Activated CD4-positive, alpha-beta T cell treated with anti-CD3 and anti-CD28 coated beads, Interleukin-2, amount 10 ng/mL, durations not matched to agents 7 days and 5 days (primary cell): ENCODE measurements at regions not wholly inside any gene's neighbourhood (a gene's known extent, or its start where the extent isn't known, plus 50 kb on each side); places are given as distances from the start of the nearest gene placed in this dataset.

Experiments
- CTCF ChIA-PET: fragments of 350-600 bp; sonication (Branson Sonifier 250); formaldehyde crosslinking; loops from one replicate; lab custom pipeline; 2021; ENCODE audit warnings: antibody characterized with exemption; lab: Charles Lee
- POLR2A ChIA-PET: fragments of 350-600 bp; sonication (Branson Sonifier 250); formaldehyde crosslinking; loops from one replicate; lab custom pipeline; 2021; ENCODE audit warnings: antibody characterized with exemption; lab: Charles Lee
- DNase-seq: peaks from one replicate; pipeline ENCODE4 v3.0.0-alpha.2; 2020
- H3K27ac Mint-ChIP-seq: one replicate; pipeline ENCODE4 v1.8.0; 2021; ENCODE audit warnings: mild to moderate bottlenecking, moderate library complexity, mixed read lengths
- H3K27me3 Mint-ChIP-seq: one replicate; pipeline ENCODE4 v1.8.0; 2021; ENCODE audit warnings: mixed read lengths
- H3K36me3 Mint-ChIP-seq: one replicate; pipeline ENCODE4 v1.8.0; 2021; ENCODE audit warnings: low read depth, mixed read lengths
- H3K4me1 Mint-ChIP-seq: one replicate; pipeline ENCODE4 v1.8.0; 2021; ENCODE audit warnings: mixed read lengths
- H3K4me3 Mint-ChIP-seq: one replicate; pipeline ENCODE4 v1.8.0; 2021; ENCODE audit warnings: mild to moderate bottlenecking, moderate library complexity, mixed read lengths
- H3K9me3 Mint-ChIP-seq: one replicate; pipeline ENCODE4 v1.8.0; 2021; ENCODE audit warnings: mixed read lengths

DNA sequence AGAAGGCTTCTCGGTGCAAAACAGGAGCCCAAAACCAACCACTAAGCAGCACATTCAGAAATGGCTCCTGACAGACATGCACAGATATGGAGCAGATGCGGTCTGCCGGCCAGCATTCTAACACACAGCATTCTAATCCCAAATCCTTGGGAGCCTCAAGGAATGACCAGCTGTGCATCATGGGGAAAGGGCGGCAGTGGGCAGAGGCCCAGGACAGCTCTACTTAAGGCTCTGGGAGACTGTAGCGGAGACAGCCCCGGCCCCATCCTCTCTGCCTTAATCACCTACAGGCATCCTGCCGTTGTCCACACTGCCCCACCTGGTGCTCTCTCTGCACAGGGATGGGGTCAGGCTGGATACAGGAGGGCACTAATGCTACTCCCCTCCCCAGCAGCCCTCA is 1016.0 kb downstream of the UQCRFS1 start:
- POLR2A ChIA-PET = no interaction called here
- peaks cover 15% of the 10 kb centered on the region for H3K9me3 Mint-ChIP-seq
- H3K36me3 Mint-ChIP-seq = no peaks in the 10 kb centered on the region
- no peaks in the 10 kb centered on the region for H3K27me3 Mint-ChIP-seq
- H3K4me3 Mint-ChIP-seq = no peak overlapping the region
- no peak overlapping the region for H3K27ac Mint-ChIP-seq
- no peaks in the 10 kb centered on the region for H3K4me1 Mint-ChIP-seq
- CTCF ChIA-PET = interaction anchor here (0.5 kb wide), 1 partner anchor 321 kb away, joined by 3 read pairs; no protein-coding TSS in a partner anchor
- no peak for DNase-seq

DNA sequence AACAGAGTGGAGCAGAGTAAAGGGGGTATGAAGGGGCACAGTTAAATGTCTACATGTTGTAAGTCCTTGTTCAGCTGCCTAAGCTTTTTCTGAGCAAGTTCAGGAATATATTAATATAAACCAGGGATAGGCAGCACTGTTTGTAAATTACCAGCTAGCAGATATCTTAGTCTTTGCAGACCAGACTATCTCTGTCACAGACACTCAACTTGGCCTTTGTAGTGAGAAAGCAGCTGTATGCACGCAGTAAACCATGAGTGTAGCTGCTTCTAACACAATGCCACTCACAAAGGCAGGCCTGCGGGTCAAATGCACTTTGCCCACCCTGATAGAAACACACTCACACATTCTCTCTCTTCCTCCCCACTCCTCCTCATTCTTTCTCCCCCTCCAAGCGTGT is 1016.9 kb downstream of the UQCRFS1 start:
- ChIA-PET POLR2A (no interaction called here), CTCF (no interaction called here)
- Mint-ChIP-seq H3K27me3 (no peaks in the 10 kb centered on the region), H3K4me3 (no peak overlapping the region), H3K27ac (no peak overlapping the region), H3K4me1 (no peaks in the 10 kb centered on the region), H3K36me3 (no peaks in the 10 kb centered on the region), H3K9me3 (peaks cover 13% of the 10 kb centered on the region)
- DNase-seq = no peak

- CTCF ChIA-PET = no interaction called here
- Mint-ChIP-seq H3K4me1 (no peaks in the 10 kb centered on the region), H3K27me3 (no peaks in the 10 kb centered on the region), H3K9me3 (no peaks in the 10 kb centered on the region), H3K4me3 (no peak overlapping the region), H3K27ac (no peak overlapping the region), H3K36me3 (no peaks in the 10 kb centered on the region)
- no peak for DNase-seq
- POLR2A ChIA-PET = no interaction called here
Measured at GRCh38 chr19:28185646-28186045, 1027.3 kb downstream of the UQCRFS1 start.

DNA sequence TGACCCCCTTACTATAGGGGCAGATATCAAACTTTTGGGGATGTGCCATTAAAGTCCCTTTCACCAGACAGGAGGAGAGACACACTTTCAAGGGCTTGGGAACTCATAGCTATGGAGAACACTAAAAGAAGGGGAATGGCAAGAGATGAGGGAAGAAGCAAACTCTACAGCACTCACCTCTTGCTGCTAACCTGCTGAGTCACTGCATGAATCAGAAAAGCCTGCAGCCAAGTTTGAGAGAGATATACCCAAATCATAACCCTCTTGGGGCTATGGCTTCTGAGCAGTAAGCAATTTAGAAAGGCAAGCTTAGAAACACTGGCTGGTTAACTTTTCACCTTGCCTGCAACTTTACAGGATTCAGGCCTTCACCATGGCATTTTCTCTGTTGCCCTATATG is 1028.0 kb downstream of the UQCRFS1 start:
- no peaks in the 10 kb centered on the region for H3K27me3 Mint-ChIP-seq
- no peaks in the 10 kb centered on the region for H3K36me3 Mint-ChIP-seq
- no peaks in the 10 kb centered on the region for H3K9me3 Mint-ChIP-seq
- no peaks in the 10 kb centered on the region for H3K4me1 Mint-ChIP-seq
- ChIA-PET CTCF (no interaction called here), POLR2A (no interaction called here)
- no peak overlapping the region for H3K27ac Mint-ChIP-seq
- DNase-seq = no peak
- no peak overlapping the region for H3K4me3 Mint-ChIP-seq

DNA sequence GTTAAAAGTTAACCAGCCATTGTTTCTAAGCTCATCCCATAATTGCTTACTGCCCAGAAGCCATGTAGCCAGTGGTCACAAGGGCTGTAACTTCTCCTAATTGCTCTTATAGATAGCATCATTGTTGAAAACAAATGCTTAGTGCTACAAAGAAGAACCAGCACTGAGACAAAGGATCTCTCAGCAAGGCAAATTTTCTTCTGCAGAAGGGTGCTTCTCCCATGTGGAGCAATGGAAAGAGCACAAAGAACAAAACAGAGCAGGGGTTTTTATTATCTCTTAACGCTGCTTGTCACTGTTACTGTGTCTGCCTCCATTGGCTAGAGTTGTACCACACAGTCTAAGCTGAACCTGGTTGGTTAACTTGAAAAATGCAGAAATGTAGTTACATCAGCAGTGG is 1036.8 kb downstream of the UQCRFS1 start:
- H3K27ac Mint-ChIP-seq = no peak overlapping the region
- POLR2A ChIA-PET = no interaction called here

GRCh38 chr19:28171983-28172382 is 1041.0 kb downstream of the UQCRFS1 start:
- no peak overlapping the region for H3K27ac Mint-ChIP-seq
- no peak for DNase-seq
- POLR2A ChIA-PET = no interaction called here
- no peak overlapping the region for H3K4me3 Mint-ChIP-seq
- no peaks in the 10 kb centered on the region for H3K4me1 Mint-ChIP-seq
- peaks cover 18% of the 10 kb centered on the region for H3K9me3 Mint-ChIP-seq
- no peaks in the 10 kb centered on the region for H3K27me3 Mint-ChIP-seq
- H3K36me3 Mint-ChIP-seq = no peaks in the 10 kb centered on the region
- CTCF ChIA-PET = no interaction called here

More for the DNA sequence above, 1036.8 kb downstream of the UQCRFS1 start:
- peaks cover 22% of the 10 kb centered on the region for H3K9me3 Mint-ChIP-seq
- no peaks in the 10 kb centered on the region for H3K27me3 Mint-ChIP-seq
- no peak for DNase-seq
- CTCF ChIA-PET = no interaction called here
- no peaks in the 10 kb centered on the region for H3K4me1 Mint-ChIP-seq
- no peaks in the 10 kb centered on the region for H3K36me3 Mint-ChIP-seq
- no peak overlapping the region for H3K4me3 Mint-ChIP-seq

DNA sequence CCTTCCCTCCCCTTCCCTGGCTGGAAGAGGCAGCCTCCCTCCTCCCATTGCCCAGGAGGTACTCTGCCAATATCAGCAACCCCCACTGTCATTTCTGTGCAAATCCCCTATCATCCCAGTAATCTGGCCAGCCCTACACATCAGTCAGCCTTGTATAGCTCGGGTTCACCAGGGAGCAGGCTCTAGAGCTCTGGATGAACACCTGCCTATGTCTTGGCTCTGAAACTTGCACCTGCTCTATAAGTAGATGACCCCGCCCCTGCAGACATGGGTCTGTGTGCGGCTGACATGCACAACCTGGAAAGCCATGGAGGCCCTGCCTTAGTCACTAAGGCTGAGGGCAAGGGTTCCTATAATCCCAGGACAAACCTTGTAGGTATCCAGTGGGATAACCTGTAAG is 1042.9 kb downstream of the UQCRFS1 start:
- CTCF ChIA-PET = no interaction called here
- no peaks in the 10 kb centered on the region for H3K36me3 Mint-ChIP-seq
- no peak overlapping the region for H3K27ac Mint-ChIP-seq
- DNase-seq = no peak
- POLR2A ChIA-PET = no interaction called here
- no peaks in the 10 kb centered on the region for H3K27me3 Mint-ChIP-seq
- no peak overlapping the region for H3K4me3 Mint-ChIP-seq
- peaks cover 4% of the 10 kb centered on the region for H3K9me3 Mint-ChIP-seq
- no peaks in the 10 kb centered on the region for H3K4me1 Mint-ChIP-seq

DNA sequence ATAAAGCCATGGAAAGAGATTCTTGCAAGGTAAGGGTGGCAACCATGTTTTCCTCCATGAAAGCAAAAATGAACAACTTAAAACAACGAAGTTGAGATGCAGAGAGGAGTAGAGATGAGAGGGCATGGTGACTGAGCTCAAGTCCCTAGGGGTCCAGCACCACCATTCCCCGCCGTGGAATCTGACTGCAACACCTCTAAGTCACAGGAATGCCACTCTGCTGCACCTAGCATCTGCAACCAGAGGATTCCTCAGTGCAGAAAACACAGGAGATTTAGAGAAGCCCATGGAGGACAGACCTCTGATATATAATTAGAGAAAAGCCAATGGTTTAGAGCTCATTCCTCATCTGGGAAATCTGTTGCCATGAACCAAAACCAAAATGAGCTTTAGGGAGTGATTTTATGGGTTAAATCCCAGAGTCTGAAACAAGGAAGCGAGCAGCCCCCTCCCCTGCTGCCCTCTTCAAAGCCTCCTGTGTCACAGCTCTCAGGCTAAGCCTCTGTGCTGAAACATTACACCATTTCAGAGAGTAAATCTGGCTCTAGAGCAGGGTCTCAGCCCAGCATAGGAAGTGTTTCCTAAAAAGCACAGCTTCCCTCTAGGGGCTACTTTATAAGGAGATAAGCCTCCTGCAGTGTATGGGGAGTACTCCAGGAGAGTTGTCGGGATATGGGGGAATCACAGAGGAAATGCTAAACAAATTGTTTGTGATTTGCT is 1043.6 kb downstream of the UQCRFS1 start:
- H3K9me3 Mint-ChIP-seq = peaks cover 4% of the 10 kb centered on the region
- H3K36me3 Mint-ChIP-seq = no peaks in the 10 kb centered on the region
- ChIA-PET POLR2A (no interaction called here), CTCF (no interaction called here)
- no peak overlapping the region for H3K4me3 Mint-ChIP-seq
- no peaks in the 10 kb centered on the region for H3K4me1 Mint-ChIP-seq
- H3K27me3 Mint-ChIP-seq = no peaks in the 10 kb centered on the region
- DNase-seq = no peak
- no peak overlapping the region for H3K27ac Mint-ChIP-seq

DNA sequence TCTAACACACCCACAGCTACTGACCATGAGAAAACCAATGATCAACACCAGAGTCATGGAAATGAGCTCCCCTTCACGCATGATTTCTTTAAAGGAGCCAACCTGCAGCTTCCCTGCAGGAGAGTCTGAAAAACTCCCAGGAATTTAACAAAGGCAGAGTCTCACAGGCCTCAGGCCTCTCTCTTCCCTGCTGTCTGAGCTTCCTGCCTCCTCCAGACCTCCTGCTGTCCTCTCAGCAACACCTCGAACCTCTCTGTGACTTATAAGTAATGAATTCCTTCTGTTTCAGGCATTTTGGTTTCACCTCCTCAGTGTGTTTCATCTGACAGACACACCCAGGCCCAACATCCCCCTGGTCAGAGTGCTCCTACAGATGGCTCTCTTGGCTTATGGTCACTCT is 1044.4 kb downstream of the UQCRFS1 start:
- Mint-ChIP-seq H3K4me1 (no peaks in the 10 kb centered on the region), H3K9me3 (peaks cover 4% of the 10 kb centered on the region), H3K4me3 (no peak overlapping the region), H3K27ac (no peak overlapping the region), H3K36me3 (no peaks in the 10 kb centered on the region), H3K27me3 (no peaks in the 10 kb centered on the region)
- no peak for DNase-seq
- POLR2A ChIA-PET = no interaction called here
- CTCF ChIA-PET = no interaction called here

GRCh38 chr19:28166025-28166424 is 1046.9 kb downstream of the UQCRFS1 start:
- Mint-ChIP-seq H3K27ac (no peak overlapping the region), H3K36me3 (no peaks in the 10 kb centered on the region), H3K27me3 (no peaks in the 10 kb centered on the region), H3K4me1 (no peaks in the 10 kb centered on the region), H3K9me3 (peaks cover 3% of the 10 kb centered on the region), H3K4me3 (no peak overlapping the region)
- ChIA-PET CTCF (no interaction called here), POLR2A (no interaction called here)
- DNase-seq = no peak

DNA sequence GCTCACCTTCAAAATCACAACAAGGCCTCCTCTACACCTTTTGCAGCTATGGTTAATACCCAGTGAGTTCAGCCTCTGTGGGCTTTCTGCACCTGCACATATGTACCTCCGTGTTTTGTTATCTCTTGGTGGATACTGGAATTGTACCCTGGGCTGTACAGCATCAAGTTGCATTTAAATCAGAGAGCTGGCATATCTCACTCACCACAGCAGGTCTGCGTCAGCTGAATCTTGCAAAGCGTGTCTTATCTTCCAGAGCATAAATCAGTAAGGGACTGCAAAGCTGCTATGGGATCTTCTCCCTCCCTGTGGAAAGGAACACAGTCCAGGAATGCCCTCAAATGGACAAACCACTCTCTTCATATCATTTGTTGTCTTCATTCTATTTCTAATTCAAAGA is 1048.7 kb downstream of the UQCRFS1 start:
- H3K4me3 Mint-ChIP-seq = no peak overlapping the region
- CTCF ChIA-PET = no interaction called here

GRCh38 chr19:28159065-28159464 is 1053.9 kb downstream of the UQCRFS1 start:
- ChIA-PET CTCF (no interaction called here), POLR2A (no interaction called here)
- Mint-ChIP-seq H3K27me3 (no peaks in the 10 kb centered on the region), H3K4me3 (no peak overlapping the region), H3K9me3 (peaks cover 9% of the 10 kb centered on the region), H3K36me3 (no peaks in the 10 kb centered on the region), H3K4me1 (no peaks in the 10 kb centered on the region), H3K27ac (no peak overlapping the region)
- no peak for DNase-seq

More for the DNA sequence above, 1048.7 kb downstream of the UQCRFS1 start:
- no peaks in the 10 kb centered on the region for H3K36me3 Mint-ChIP-seq
- POLR2A ChIA-PET = no interaction called here
- H3K27me3 Mint-ChIP-seq = no peaks in the 10 kb centered on the region
- H3K27ac Mint-ChIP-seq = no peak overlapping the region
- H3K9me3 Mint-ChIP-seq = peaks cover 7% of the 10 kb centered on the region
- no peak for DNase-seq
- H3K4me1 Mint-ChIP-seq = no peaks in the 10 kb centered on the region

GRCh38 chr19:28155265-28155664 is 1057.7 kb downstream of the UQCRFS1 start:
- no peak overlapping the region for H3K27ac Mint-ChIP-seq
- no peaks in the 10 kb centered on the region for H3K36me3 Mint-ChIP-seq
- peaks cover 6% of the 10 kb centered on the region for H3K9me3 Mint-ChIP-seq
- H3K4me3 Mint-ChIP-seq = no peak overlapping the region
- CTCF ChIA-PET = no interaction called here
- DNase-seq = no peak
- no peaks in the 10 kb centered on the region for H3K4me1 Mint-ChIP-seq
- POLR2A ChIA-PET = no interaction called here
- H3K27me3 Mint-ChIP-seq = no peaks in the 10 kb centered on the region

GRCh38 chr19:28154077-28154476 is 1058.9 kb downstream of the UQCRFS1 start:
- CTCF ChIA-PET = no interaction called here

More at GRCh38 chr19:28154077-28154476, 1058.9 kb downstream of the UQCRFS1 start:
- Mint-ChIP-seq H3K36me3 (no peaks in the 10 kb centered on the region), H3K4me1 (no peaks in the 10 kb centered on the region), H3K9me3 (peaks cover 2% of the 10 kb centered on the region), H3K27me3 (no peaks in the 10 kb centered on the region), H3K27ac (no peak overlapping the region), H3K4me3 (no peak overlapping the region)
- no peak for DNase-seq
- POLR2A ChIA-PET = no interaction called here
